Body of pancreas (tissue), 4 donors: ENCODE measurements at regions not wholly inside any gene's neighbourhood (a gene's known extent, or its start where the extent isn't known, plus 50 kb on each side); places are given as distances from the start of the nearest gene placed in this dataset.

Experiments
- ATAC-seq: fragments of 150-250 bp; one replicate; pipeline ENCODE4 v1.9.1; 2016
- DNase-seq, 4 donors: peaks; one replicate each; pipeline ENCODE4 v3.0.0-alpha.2; 2019
- H3K27ac ChIP-seq, 4 donors: fragments of 200-600 bp; sonication (generic); 1 replicate in 3 of 4; 2 replicates in 1 of 4; pipeline versions ENCODE4 v1.5.1 to v1.6.1; 2016 to 2019; ENCODE audit warnings: mild to moderate bottlenecking in 1 of 4, mixed read lengths in 1 of 4, moderate library complexity in 1 of 4
- H3K27me3 ChIP-seq, 2 donors: fragments of 200-600 bp; sonication (generic); one replicate each; pipeline ENCODE4 v1.6.0; 2016; ENCODE audit warnings: mild to moderate bottlenecking in 1 of 2
- H3K36me3 ChIP-seq, 2 donors: fragments of 200-600 bp; sonication (generic); replicated peaks in 1 of 2; 2 replicates each; pipeline ENCODE4 v1.5.1; 2016; ENCODE audit warnings: low read depth in 2 of 2; ENCODE audit not compliant: insufficient read depth in 1 of 2
- H3K4me1 ChIP-seq: fragments of 200-600 bp; sonication (generic); one replicate; pipeline ENCODE4 v1.6.0; 2016
- H3K4me3 ChIP-seq, 2 donors: fragments of 200-600 bp; sonication (generic); 1 replicate in 1 of 2; 2 replicates in 1 of 2; pipeline ENCODE4 v1.5.1; 2016 to 2019
- H3K9me3 ChIP-seq, 3 donors: fragments of 200-600 bp; sonication (generic); 1 replicate in 2 of 3; 2 replicates in 1 of 3; pipeline ENCODE4 v1.5.1; 2016
- POLR2A ChIP-seq, 3 donors: fragments of 450-650 bp; IDR thresholded peaks; one replicate each; pipeline ENCODE4 v1.6.1; 2016; ENCODE audit warnings: antibody characterized with exemption in 3 of 3, mild to moderate bottlenecking in 2 of 3
- WGBS, 2 donors: methylation state at CpG; one replicate each; pipeline ENCODE4 v1.1.5; 2017; 5-methylcytosine and 5-hydroxymethylcytosine counted together
- intact Hi-C: fragments of 100-400 bp; cut with DNase I; formaldehyde crosslinking; loops from one replicate; pipeline ENCODE4 v1.15.1; 2023
- TF ChIP-seq, protein P1 (sequence below), 7 experiments: fragments of 450-650 bp in 4 of 7; fragments of 200-600 bp in 3 of 7; sonication (generic) in 3 of 7; IDR thresholded peaks; one replicate each; pipeline ENCODE4 v1.5.1; 2016 to 2019; ENCODE audit warnings: antibody characterized with exemption in 7 of 7

GRCh38 chr3:118204052-118204656 is 830.5 kb downstream of the IGSF11 start:
- intact Hi-C loops, result no loop called here
- DNase-seq (no peak), ATAC-seq (no peak)
- H3K4me1 ChIP-seq, result no peaks in the 10 kb centered on the region
- H3K9me3 ChIP-seq, result no peaks in the 10 kb centered on the region
- H3K27me3 ChIP-seq, result no peaks in the 10 kb centered on the region
- 72 to 77% methylated on average over 5 of the region's 5 CpGs for WGBS, 2 donors
- H3K27ac ChIP-seq, result no peak overlapping the region
- H3K36me3 ChIP-seq, result no peaks in the 10 kb centered on the region
- no peak overlapping the region for H3K4me3 ChIP-seq
- no peak for TF ChIP-seq POLR2A (IDR thresholded peaks at IDR 0.05)
- TF ChIP-seq, protein P1, sequence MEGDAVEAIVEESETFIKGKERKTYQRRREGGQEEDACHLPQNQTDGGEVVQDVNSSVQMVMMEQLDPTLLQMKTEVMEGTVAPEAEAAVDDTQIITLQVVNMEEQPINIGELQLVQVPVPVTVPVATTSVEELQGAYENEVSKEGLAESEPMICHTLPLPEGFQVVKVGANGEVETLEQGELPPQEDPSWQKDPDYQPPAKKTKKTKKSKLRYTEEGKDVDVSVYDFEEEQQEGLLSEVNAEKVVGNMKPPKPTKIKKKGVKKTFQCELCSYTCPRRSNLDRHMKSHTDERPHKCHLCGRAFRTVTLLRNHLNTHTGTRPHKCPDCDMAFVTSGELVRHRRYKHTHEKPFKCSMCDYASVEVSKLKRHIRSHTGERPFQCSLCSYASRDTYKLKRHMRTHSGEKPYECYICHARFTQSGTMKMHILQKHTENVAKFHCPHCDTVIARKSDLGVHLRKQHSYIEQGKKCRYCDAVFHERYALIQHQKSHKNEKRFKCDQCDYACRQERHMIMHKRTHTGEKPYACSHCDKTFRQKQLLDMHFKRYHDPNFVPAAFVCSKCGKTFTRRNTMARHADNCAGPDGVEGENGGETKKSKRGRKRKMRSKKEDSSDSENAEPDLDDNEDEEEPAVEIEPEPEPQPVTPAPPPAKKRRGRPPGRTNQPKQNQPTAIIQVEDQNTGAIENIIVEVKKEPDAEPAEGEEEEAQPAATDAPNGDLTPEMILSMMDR (IDR thresholded peaks at IDR 0.05), result no peak

DNA sequence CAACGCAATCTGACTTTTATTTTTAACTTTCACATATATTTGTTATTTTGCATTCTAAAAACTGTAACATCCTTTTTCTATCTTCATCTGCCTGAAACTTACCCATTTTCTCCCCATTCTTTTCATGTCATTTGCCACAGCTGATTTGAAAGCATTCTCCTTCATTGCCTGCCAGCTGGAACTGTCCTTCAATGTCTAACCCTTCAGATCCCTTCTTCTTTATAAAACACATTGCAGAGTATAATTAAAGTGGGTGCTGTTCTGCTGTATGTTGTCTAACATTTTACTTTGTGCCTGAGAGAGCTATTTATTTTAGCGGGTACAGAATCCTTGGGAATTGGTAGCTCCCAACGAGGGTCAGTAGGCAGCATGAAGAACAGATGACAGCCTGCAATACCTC is 827.4 kb downstream of the IGSF11 start:
- H3K4me3 ChIP-seq, result no peak overlapping the region
- no peak for DNase-seq
- H3K4me1 ChIP-seq, result no peaks in the 10 kb centered on the region
- intact Hi-C loops, result no loop called here
- H3K27me3 ChIP-seq, result no peaks in the 10 kb centered on the region
- 50 to 52% methylated on average over 3 of the region's 3 CpGs for WGBS, 2 donors
- ATAC-seq, result no peak
- no peaks in the 10 kb centered on the region for H3K36me3 ChIP-seq
- no peak overlapping the region for H3K27ac ChIP-seq
- no peaks in the 10 kb centered on the region for H3K9me3 ChIP-seq
- TF ChIP-seq, protein P1 (IDR thresholded peaks at IDR 0.05), result no peak
- no peak for TF ChIP-seq POLR2A (IDR thresholded peaks at IDR 0.05)

DNA sequence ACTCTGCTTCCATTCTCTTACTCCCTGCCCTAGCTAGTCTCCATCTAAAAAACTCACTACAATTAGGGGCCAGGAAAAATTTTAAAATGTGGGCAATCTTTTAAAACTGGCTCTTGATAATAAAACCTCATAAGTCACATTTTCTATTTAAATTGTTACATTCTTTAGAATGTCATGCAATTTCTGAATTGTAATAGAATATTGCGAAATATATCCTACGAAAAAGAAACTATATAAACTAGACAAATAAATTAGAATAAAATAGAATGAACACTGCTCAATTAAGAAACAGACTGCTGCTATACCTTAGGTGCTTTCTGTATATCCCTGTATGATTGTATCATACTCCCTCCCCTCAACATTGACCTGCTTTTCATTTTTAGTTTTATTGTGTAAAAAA is 826.0 kb downstream of the IGSF11 start:
- no peak overlapping the region for H3K27ac ChIP-seq
- intact Hi-C loops, result no loop called here
- ATAC-seq (no peak), DNase-seq (no peak)
- no peaks in the 10 kb centered on the region for H3K4me1 ChIP-seq
- no peak overlapping the region for H3K4me3 ChIP-seq
- no peaks in the 10 kb centered on the region for H3K36me3 ChIP-seq
- no peaks in the 10 kb centered on the region for H3K27me3 ChIP-seq
- H3K9me3 ChIP-seq, result no peaks in the 10 kb centered on the region
- no peak for TF ChIP-seq POLR2A (IDR thresholded peaks at IDR 0.05)
- TF ChIP-seq, protein P1 (IDR thresholded peaks at IDR 0.05), result no peak
- 29 to 42% methylated on average over 2 of the region's 2 CpGs for WGBS, 2 donors

DNA sequence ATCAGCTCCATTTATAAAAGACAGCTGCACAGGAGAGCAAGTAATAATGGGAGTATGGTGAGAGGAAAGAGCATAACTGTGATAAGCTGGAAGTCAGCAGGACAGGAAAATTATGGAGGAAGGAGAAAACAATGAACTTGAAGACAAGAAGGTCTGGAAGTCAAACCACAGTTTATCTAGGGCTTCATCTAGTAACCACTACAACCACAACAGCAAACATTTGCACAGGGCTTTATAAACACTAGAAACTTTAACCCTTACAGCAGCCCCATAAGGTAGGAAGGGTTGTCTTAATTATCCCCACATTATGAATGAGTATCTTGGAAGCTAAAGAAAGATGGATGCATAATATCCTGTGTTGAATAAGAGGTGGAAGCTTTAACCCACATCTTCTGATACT is 820.8 kb downstream of the IGSF11 start:
- Histone ChIP-seq H3K4me3 (no peak overlapping the region), H3K9me3 (no peaks in the 10 kb centered on the region), H3K27ac (no peak overlapping the region), H3K27me3 (no peaks in the 10 kb centered on the region), H3K36me3 (no peaks in the 10 kb centered on the region), H3K4me1 (no peaks in the 10 kb centered on the region)
- no peak for ATAC-seq
- intact Hi-C loops, result no loop called here
- TF ChIP-seq, protein P1 (IDR thresholded peaks at IDR 0.05), result no peak
- no peak for TF ChIP-seq POLR2A (IDR thresholded peaks at IDR 0.05)
- DNase-seq, result no peak

DNA sequence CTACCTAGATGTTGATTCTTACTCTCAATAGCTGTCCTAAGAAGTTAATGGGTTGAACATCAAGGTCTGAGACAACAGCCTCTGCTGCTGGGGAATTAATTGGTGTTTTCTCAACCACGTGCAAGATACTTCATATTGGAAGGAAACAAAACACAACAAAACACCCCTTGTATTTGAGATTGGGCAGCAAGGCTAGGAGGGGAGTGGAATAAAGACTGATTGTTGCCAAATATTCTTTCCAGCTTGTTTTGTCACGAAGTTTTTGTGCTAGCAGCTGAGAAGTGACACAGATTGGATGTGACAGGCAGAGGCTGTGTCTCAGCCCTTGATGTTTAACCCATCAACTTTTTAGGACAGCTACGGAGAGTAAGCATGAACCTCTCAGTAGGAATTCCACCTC is 808.4 kb downstream of the IGSF11 start:
- no peak overlapping the region for H3K27ac ChIP-seq
- H3K4me1 ChIP-seq, result no peaks in the 10 kb centered on the region
- WGBS, 2 donors, result 43 to 46% methylated on average over 3 of the region's 3 CpGs
- H3K27me3 ChIP-seq, result no peaks in the 10 kb centered on the region
- no peak overlapping the region for H3K4me3 ChIP-seq
- intact Hi-C loops, result no loop called here
- no peaks in the 10 kb centered on the region for H3K36me3 ChIP-seq
- H3K9me3 ChIP-seq, result peaks cover 0 to 4% (median 0%) of the 10 kb centered on the region in 3 donors
- ATAC-seq (no peak), DNase-seq (no peak)
- TF ChIP-seq POLR2A (IDR thresholded peaks at IDR 0.05), result no peak
- TF ChIP-seq, protein P1 (IDR thresholded peaks at IDR 0.05), result no peak
